ENCODE measurements at regions not wholly inside any gene's neighbourhood (a gene's known extent, or its start where the extent isn't known, plus 50 kb on each side); places are given as distances from the start of the nearest gene placed in this dataset.

GRCh38 chr16:20259541-20259940 is 67.8 kb downstream of the GP2 start:
- DNase-seq, result peak; percentile 14 to 16

DNA sequence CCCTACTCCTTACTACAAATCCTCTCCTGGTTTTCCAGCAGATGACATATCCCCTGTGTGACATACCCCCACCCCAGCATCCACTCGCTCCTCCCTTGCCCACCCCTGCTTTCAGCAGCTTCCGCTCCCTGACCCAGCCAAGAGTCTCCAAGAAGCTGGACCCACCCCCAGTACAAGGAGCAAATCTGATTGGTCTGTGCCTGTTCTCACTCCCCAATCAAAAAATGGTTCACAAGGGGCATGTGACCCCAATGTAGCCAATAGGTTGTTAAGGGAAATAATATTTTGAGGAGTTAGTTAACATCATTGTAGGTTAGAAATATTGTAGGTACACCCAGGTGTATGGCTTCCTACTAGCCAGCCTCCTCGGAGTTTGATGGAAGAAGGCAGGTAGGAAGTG is 70.1 kb downstream of the GP2 start:
- DNase-seq, result no peak

- DNase-seq, result no peak
These were observed 72.3 kb downstream of the GP2 start for GRCh38 chr16:20255002-20255401.

DNA sequence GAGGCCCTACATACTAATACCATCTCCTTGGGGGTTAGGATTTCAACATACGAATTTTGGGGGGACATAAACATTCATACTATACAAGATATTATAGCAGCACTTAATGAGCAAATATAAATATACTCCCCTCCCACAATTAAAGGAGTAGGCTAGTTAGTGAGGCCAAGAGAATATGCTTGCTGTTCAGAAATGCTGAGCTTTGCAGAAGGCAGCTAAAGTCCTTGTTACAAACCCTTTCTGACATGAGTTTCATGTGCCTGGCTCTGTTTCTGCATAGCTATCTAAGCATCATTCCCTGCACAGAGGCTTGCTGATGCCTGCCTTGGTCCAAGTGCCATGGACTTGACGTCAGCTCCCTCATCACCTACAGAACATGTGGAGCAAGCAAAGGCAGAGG is 73.5 kb downstream of the GP2 start:
- no peak for DNase-seq

- no peak for DNase-seq
These were observed 78.1 kb downstream of the GP2 start for GRCh38 chr16:20249211-20249610.

DNA sequence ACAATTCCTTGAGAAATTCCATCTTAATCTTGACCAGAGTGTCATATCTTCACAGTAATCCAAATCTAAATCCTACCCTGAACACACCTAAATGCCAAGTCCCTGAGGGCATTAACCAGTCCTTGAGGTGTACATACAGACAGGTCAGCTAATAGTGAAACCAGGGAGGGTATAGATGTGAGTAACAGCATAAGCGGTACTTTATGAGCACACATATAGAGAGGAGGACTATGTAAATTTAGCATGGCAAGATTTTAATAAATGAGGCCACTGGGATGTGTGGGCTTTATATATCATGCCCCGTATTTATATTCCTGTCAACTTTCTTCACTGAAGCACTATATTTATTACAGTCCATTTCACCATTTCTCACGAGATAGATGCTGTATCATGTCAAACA is 80.2 kb downstream of the GP2 start:
- no peak for DNase-seq

- DNase-seq, result no peak
These were observed 83.5 kb downstream of the GP2 start for GRCh38 chr16:20243731-20244281.

- DNase-seq, result no peak
These were observed 84.6 kb downstream of the GP2 start for GRCh38 chr16:20242568-20243255.

GRCh38 chr16:20241321-20241720 is 86.0 kb downstream of the GP2 start:
- DNase-seq, result no peak

- no peak for DNase-seq
These were observed 90.6 kb downstream of the GP2 start for GRCh38 chr16:20236579-20237289.

DNA sequence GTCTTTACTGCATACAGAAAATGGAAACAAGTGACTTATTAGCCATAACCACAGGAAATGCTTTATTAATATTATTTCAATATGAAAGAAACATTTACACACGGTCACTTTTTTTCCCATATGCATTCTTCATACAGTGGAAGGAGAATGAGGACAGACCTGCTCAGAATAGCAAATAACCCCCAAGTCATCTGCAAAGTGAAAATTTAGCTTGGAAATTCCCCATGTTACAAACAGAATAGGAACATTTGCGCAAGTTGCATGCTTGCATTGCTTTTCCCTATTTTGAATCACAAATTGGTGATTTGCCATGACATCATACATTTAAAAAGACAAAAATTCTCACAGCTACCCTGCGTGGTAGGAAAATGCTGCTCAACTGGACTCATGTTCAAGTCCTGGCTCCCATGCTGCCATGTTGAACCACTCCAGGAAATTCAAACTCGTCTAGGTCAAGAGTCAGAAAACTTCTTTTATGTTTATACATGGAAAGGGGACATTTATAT is 102.0 kb downstream of the GP2 start:
- no peak for DNase-seq

DNA sequence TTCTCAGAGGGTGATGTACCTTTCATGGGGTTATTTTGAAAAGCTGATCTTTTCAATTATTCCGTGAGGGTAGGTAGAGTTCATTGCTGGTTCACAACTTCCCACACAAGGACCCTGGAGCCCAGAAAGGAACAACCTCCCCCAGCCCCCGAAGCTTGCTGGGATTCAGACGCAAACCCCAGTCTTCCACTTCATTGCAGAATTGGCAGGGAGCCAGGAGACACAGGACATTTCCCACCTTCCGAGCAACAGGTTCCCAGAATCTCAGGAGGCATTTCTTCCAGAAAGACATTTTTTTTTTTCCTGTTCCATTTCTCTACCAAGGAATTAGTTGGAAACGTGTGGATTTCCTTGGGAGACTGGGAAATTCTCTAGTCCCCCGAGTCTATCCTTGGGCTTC is 106.1 kb downstream of the GP2 start:
- no peak for DNase-seq

DNA sequence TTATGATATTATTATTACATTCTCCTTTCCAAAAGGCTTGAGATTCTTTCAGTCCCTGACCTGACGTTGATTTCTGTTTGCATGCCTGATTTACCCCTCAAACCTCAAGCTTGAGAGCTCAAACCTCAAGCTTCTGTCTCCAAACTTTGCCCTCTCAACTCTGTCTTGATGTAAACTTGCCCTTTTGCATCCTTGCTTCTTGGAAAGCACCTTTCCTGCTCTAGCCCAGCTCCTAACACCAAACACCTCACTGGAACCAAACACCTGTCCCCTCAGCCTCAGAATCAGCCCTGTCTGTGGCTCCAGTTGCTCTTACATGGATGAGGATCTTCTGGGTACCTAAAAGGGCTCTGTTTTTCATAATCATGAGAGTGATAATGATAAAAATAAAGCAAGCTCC is 109.2 kb downstream of the GP2 start:
- no peak for DNase-seq

DNA sequence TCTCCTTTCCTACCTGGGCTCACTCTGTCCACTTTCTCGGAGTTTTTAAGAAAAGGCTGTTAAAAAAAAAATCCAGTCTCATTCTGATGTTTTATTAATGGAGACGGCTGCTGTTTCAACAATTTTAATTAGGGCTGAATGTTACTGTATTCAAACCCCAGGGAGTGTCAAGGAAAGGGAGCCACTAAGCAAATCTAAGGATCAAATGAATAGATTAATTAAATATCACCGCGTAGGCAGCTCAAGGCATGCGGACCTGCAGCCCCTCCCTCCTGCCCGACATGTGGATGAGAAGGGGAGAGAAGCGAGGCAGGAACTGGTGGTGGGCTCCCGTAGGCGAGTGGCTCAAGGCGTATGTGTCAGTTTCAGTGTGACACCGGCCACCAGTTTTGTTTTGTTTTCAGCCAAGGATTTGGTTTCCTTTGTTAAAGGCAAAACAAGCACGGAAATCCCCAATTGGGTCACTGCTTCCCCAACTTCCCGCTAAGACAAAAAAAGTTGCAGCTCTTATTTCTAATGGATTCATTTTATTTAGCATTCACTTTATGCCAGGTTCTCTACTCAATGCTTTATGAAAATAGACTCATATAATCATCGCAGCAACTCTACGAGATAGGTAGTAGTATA is 110.6 kb downstream of the GP2 start:
- DNase-seq, result no peak

DNA sequence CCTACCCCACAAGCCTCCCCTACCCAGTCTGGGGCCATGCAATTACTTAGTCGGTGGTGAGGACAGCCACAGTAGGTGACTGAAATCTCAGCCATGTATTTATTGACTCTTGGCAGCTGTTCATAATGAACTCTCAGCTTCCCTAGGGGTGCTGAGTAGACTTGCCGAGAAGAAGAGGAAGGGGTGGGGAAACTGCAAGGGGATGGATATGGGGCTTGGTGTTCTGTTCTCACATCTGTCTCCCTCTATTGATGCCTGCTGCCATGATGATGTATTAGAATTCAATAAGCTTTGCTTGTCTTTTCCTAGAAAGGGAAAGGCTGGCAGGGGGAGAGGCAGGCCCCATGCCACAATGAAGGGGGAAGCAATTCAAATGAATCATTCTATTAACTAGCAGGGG is 112.9 kb downstream of the GP2 start:
- DNase-seq, result no peak

DNA sequence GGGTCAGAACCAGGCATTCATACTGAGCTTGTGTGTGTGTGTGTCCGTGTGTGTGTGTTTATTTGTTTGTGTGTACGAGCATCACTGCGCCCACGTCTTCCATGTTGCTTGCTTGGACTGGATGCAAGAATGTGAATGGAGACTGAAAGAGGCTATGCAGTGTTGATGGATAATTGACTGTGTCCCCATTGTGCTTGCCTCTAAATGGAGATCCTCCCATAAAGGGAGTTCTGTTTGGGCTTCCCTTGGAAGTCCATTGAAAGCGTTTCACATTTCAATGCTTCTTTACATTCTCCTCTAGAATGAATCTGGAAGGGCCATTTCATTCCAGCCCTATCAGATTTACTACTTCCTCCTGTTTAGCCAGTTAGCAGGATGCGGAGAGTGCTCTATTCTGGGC is 124.0 kb downstream of the GP2 start:
- no peak for DNase-seq

DNA sequence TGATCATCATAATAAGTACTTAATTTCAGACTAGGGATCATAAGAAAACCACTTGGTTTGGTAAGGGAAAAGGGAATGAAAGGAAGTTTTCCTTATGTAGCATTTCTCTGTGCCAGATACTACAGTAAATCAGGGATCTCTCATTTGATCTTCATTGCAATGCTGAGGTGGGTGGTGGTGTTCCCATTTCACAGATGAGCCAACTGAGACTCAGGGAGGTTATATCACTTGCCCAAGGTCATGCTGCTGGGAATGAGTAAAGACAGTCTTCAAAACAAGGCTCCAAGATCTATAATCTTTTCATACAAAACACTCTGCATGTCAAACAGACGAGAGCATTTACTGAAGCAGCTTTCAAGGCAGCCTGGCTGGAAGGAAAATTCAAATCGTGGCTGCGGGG is 124.6 kb downstream of the GP2 start:
- no peak for DNase-seq

- DNase-seq, result no peak
These were observed 119.1 kb upstream of the GPR139 start for GRCh38 chr16:20192801-20193200.

DNA sequence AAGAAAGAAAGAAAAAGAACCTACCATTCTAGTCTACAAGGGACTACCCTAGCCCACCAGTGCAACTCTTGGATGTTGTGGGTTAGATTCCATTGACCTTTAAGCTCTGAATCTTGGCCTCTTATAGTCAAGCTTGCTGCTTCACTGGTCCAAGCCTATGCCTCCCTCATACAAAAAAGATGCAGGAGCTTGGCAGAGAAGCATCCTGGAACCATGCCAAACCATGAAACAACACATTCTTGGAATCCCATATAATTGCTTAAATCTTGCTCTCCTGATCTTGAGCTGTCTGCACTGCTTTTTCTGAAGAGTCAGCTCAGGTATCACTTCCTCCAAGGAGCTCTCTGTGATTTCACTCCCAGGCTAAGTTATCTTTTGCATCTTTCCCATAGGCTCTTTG is 117.9 kb upstream of the GPR139 start:
- DNase-seq, result no peak

GRCh38 chr16:20181949-20182348 is 108.3 kb upstream of the GPR139 start:
- no peak for DNase-seq

DNA sequence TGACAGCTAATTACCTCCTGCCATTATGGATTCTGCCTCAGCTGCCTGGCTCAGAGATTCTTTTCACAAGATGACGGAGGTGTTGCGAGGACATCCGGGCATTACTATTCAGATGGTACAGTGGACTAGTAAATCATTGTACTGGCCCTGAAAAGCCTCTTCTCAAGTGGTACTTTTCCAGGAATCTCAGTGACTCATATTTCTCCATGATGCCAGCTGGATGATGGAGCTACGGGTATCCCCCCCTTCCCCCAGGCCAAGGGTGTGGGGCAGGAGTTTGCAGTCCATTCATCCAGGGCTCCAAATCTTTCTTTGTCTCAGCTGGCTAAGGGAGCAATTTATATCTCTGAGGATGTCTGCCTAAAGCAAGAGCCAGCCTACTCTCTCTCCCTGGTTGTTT is 107.7 kb upstream of the GPR139 start:
- DNase-seq, result no peak

GRCh38 chr16:20178297-20178696 is 104.6 kb upstream of the GPR139 start:
- no peak for DNase-seq

GRCh38 chr16:20175358-20175757 is 101.7 kb upstream of the GPR139 start:
- no peak for DNase-seq

- DNase-seq, result no peak
These were observed 93.6 kb upstream of the GPR139 start for GRCh38 chr16:20167323-20167722.
